ENCODE measurements at regions not wholly inside any gene's neighbourhood (a gene's known extent, or its start where the extent isn't known, plus 50 kb on each side); places are given as distances from the start of the nearest gene placed in this dataset.

DNA sequence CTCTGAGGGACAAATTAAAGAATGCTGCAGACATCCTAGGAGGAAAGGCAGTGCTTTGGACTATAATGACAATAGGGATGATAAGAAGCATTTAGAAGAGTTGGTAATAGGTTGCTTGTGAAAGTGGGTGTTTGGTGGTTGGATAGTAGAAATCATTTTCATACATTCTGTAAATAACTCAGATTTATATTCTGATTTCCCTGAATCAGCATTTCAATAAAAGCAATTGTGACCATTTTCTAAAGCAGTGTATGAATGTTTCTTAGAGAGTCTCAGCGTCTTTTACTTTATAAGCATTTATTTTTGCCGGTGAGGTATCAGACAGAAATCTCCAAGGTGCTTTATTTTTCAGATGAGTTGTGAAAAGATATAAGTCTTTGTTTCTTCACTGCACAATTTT lies 1099.0 kb upstream of the LRRTM1 start:
- TF ChIP-seq, protein P1, sequence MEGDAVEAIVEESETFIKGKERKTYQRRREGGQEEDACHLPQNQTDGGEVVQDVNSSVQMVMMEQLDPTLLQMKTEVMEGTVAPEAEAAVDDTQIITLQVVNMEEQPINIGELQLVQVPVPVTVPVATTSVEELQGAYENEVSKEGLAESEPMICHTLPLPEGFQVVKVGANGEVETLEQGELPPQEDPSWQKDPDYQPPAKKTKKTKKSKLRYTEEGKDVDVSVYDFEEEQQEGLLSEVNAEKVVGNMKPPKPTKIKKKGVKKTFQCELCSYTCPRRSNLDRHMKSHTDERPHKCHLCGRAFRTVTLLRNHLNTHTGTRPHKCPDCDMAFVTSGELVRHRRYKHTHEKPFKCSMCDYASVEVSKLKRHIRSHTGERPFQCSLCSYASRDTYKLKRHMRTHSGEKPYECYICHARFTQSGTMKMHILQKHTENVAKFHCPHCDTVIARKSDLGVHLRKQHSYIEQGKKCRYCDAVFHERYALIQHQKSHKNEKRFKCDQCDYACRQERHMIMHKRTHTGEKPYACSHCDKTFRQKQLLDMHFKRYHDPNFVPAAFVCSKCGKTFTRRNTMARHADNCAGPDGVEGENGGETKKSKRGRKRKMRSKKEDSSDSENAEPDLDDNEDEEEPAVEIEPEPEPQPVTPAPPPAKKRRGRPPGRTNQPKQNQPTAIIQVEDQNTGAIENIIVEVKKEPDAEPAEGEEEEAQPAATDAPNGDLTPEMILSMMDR (IDR thresholded peaks at IDR 0.05) = no peak
- TF ChIP-seq POLR2A (IDR thresholded peaks at IDR 0.05) = no peak
